Endometrium (tissue), 2 donors: ENCODE measurements at regions not wholly inside any gene's neighbourhood (a gene's known extent, or its start where the extent isn't known, plus 50 kb on each side); places are given as distances from the start of the nearest gene placed in this dataset.

ENCODE experiments used
- FAIRE-seq: peaks from 2 replicates; lab custom pipeline; 2012; peaks lifted over from hg19 to GRCh38; lab: Jason Lieb, UNC
- donor health status: control.
- donor health status: control.

DNA sequence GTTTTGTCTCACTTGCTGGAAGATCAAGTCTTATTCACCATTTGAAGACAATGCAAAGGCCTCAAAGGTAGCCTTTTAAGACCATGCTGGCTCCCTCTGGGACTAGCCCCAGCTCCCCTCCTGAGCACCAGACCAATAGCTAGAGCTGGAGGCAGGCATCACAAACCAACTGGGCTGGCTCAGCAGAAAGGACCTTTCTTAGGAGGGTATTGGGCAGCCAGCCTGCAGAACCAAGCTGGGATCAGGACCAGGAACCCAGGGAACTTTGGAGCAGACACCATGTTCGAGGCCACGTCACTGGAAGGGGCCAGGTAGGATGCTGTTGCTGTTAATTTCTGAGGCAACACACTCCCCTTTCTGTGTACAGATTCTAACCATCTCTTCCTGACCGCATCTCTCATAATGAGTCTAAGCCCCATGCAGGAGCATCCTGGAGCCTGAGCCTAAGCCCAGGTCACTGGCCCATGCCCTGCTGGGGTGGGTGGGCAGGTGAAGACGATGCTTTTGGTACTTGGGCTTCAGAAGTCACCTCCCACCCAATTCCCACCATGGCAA is 81.4 kb upstream of the KLF13 start:
- FAIRE-seq = no peak

DNA sequence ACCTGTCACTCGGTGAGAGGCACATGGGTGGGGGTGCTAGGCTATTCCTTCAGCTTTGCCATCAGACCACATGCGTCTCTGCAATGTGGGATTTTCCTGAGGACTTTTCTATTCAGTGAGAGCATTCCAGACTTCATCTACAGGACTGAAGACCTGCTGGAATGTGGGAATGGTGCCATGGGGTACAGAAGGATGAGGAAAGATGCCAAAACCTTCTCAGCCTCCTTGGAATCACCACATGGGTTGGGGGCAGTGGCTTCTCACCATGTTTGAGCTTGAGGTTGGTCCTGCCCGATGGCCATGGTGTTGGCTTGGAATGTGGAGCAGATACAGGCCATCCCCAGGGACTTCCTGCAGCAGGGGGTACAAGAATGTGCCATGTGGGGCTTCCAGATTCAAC is 80.9 kb upstream of the KLF13 start:
- no peak for FAIRE-seq

GRCh38 chr15:31247404-31247803 is 79.2 kb upstream of the KLF13 start:
- FAIRE-seq = no peak

DNA sequence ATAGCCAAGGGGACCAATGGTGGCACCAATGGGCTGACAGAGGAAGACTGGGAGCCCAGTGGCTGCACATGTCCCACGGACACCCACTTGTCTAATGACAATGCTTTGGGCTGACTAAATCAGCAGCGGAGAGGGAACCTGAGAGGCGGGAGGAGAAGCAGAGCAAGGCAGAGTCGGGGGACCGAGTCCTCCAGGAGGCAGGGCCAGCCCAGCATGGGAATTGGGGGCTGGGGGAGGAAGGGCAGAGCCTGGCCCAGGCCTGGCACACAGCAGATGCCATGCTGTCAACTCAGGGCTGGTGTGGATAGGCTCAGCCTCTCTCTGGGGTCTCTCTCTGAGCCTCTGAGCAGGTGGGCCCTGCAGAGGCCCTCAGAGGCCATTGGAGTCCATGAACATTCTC is 78.4 kb upstream of the KLF13 start:
- no peak for FAIRE-seq

GRCh38 chr15:31248951-31249350 is 77.7 kb upstream of the KLF13 start:
- no peak for FAIRE-seq

DNA sequence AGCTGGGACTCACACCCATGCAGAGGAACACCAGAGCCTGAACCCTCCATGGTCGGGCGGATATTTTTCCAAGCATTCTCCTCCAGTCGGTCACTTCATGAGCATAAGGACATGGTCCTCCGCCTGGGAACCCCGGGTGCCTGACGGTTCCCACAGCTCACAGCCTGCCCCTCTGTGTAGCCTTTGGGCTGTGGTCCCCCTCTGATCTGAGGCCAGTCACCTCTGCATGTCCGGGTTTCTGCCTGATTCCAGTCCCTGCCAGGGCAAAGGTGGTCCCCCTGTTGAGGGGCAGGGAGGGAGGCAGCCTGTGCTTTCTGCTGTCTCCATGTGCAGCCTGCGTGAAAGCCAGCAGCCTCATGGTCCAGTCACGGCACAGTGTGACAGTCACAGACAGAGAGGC is 76.6 kb upstream of the KLF13 start:
- FAIRE-seq = no peak

- FAIRE-seq = no peak
These were observed 75.5 kb upstream of the KLF13 start for GRCh38 chr15:31251165-31251564.

DNA sequence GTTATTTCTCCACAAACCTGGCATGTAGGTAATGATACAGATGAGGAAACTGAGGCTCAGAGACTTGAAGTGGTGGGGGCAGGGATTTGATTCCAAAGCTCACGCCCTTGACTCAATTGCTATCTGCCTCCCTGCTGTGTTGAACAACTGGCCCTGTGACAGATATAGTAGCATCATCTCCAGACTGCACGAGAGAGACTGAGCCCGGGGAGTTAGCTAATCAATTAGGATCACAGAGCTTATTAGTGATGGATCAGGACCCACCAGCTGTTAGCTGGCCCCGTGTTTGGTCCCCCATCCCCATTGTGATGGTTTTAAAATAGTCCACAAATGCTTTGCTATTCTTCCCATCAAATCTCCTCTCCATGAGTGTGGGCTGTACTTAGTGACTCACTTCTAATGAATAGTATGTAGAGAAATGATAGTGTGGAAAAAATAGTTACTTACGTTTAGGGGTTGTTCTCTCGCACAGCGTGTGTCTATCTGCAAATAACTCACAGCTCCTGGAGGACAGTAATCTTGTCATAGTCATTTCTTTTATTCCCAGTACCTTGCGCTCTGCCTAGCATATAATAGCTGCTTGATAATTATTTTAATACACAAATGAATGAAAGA is 74.4 kb upstream of the KLF13 start:
- no peak for FAIRE-seq

DNA sequence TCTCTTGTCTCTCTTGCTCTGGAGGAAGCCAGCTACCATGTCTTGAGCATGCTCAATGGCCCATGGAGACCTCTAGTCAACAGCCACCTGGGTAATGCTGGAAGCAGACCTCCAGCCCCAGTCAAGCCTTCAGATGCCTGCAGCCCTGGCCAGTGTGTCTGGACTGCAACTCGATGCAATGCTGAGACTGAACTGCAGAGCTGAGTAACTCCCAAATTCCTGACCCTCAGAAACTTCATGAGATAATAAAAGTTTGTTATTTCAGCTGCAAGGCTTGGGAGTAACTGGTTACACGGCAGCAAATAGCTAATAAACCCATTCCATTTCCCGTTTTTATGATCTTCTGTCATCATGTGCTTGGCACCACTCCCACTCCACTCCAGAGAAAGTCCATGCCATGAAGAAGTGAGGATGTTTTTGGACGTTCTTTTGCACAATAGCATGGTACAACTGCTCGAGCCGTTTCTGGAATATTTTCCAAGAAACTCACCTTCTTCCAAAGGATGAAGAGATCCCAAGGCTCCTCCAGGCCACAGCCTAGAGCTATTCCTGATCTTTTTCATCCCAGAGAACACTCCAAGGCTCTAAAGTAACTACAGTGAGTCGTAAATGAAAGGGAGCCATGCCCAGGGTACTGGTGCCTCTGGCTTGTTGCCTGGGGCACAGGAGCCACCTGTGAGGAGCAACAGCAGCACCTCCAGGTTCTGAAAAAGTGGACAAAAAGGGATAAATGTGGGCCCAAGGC is 72.0 kb upstream of the KLF13 start:
- peak; percentile 26 for FAIRE-seq

GRCh38 chr15:31255176-31255510 is 71.5 kb upstream of the KLF13 start:
- no peak for FAIRE-seq

DNA sequence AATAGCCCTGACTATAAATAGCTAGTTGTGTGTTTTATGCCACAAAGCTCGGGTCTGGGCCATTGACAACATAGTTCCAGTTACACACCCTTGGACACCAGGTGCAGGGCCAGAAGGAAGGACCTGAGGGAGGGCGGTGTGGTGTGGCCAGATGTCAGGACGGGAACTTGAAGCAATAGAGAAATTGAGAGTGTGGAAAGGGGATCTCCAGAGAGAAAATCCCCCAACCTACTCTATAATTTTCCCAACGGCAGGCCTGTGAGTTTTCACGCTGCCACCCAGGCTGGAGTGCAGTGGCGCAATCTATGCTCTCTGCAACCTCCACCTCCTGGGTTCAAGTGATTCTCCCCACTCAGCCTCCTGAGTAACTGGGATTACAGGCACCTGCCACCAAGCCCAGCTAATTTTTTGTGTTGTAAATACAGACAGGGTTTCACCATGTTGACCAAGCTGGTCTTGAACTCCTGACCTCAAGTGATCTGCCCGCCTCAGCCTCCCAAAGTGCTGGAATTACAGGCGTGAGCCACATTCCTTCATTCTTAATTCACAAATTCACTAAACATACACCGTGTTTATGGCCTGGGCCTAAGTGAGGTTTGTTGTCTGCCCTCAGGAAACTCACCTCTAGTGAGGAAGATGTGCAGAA is 70.8 kb upstream of the KLF13 start:
- no peak for FAIRE-seq

- FAIRE-seq = no peak
These were observed 70.0 kb upstream of the KLF13 start for GRCh38 chr15:31256378-31257265.

- FAIRE-seq = no peak
These were observed 69.3 kb upstream of the KLF13 start for GRCh38 chr15:31257286-31257685.

- FAIRE-seq = no peak
These were observed 68.4 kb upstream of the KLF13 start for GRCh38 chr15:31258260-31258659.

DNA sequence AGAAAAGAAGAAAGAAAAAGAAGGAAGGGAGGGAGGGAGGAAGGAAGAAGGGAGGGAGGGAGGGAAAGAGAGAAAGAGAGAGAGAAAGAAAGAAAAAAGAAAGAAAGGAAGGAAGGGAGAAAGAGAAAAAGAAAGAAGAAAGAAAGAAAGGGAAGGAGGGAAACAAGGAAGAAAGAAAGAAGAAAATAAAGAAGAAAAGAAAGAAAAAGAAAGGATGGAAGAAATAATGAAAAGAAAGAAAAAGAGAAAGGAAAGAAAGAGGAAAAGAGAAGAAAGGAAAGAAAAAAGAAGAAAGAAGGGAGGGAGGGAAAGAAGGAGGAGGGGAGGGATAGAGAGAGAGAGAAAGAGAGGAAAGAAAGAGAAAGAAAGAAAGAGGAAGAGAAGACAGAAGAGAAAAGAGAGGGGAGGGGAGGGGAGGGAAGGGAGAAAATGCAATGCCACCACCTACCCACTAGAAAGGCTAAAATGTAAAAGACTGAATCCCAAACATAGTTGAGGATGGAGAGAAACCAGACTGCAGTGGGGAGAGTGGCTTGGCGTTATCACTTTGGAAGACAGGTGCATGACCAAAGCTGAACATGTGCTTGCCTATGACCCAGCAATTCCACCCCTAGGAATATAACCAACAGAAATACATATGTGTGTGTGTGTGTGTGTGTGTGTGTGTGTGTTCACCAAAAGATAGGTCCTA is 66.9 kb upstream of the KLF13 start:
- FAIRE-seq = no peak

- no peak for FAIRE-seq
These were observed 65.9 kb upstream of the KLF13 start for GRCh38 chr15:31260646-31261265.

GRCh38 chr15:31261266-31262142 is 65.1 kb upstream of the KLF13 start:
- FAIRE-seq = no peak

GRCh38 chr15:31262143-31262530 is 64.5 kb upstream of the KLF13 start:
- no peak for FAIRE-seq

DNA sequence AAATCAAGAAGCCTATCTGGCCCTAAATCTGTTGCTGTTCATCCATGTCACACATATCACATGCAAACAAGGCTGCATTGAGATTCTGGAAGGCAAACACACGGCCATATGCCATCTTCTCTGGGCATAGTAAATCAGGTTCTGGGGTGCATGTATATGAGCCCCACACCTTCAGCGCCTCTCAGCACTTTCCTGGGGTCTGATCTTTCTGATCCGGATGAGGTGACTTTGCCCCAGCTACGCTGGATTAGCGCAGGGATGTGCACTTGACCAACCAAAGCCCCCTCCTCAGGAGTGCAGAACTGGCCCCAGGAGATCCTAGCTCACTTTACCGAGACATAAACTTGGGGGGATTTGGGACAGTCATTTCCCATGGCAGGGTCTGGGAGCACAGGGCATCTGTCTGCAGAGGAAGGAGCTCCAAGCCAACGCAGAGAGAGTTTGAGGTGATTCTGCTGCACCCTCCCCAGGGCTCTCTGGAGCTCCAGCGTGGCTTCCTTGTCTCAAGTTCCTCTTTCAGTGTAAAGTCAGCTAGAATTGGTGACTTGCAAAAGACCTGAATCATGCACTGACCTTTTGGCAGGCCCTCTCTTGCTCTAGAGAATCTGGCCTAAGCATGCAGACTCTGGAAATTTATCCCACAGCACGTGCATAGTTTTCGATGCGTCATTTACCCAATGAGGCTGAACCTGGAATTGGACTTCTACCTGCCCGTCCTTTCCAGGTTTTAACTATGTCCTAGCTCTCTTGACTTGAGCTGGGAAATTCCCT is 63.5 kb upstream of the KLF13 start:
- no peak for FAIRE-seq
